H1 (cell line): ENCODE measurements at regions not wholly inside any gene's neighbourhood (a gene's known extent, or its start where the extent isn't known, plus 50 kb on each side); places are given as distances from the start of the nearest gene placed in this dataset.

Experiments
- RAD21 ChIP-seq, 2 experiments: IDR thresholded peaks in 1 of 2; conservative IDR thresholded peaks in 1 of 2; 2 replicates each; pipeline ENCODE4 v1.6.1; 2011; ENCODE audit warnings: low read depth in 2 of 2, low read length in 2 of 2, improper control_type of control experiment in 1 of 2, inconsistent platforms in 1 of 2, mild to moderate bottlenecking in 1 of 2, moderate library complexity in 1 of 2
- TBP ChIP-seq: IDR thresholded peaks from 2 replicates; pipeline ENCODE4 v1.6.1; 2011; ENCODE audit warnings: low read depth, low read length, improper control_type of control experiment

DNA sequence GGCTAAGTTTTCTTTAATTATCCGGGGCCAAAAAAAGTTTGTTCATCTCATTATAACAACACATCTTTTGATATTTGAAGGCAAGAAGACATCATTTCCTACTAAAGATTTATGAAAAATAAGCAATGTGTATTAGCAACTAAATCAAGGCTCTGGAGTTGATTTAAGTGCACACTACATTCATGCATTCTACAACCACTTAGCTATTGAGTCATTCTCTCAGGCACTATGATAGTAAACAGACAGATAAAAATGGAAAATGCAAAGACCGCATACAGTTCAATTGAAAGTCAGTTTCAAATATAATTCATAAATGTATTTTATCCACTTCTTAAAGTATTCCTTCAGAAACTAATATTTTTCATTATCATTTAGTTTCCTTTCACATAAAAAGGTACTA is 1395.2 kb downstream of the PCDH9 start (continued):
- TF ChIP-seq TBP = no peak
- TF ChIP-seq RAD21 (IDR thresholded peaks at IDR 0.05 in 1 of 2, conservative IDR thresholded peaks at IDR 0.05 in 1 of 2; ENCODE audit: low read depth in 2 of 2, low read length in 2 of 2) = no peak
